GM12864 (cell line): ENCODE measurements at regions not wholly inside any gene's neighbourhood (a gene's known extent, or its start where the extent isn't known, plus 50 kb on each side); places are given as distances from the start of the nearest gene placed in this dataset.

Source experiments
- DNase-seq: peaks from one replicate; pipeline ENCODE4 v3.0.0-alpha.2; 2011; ENCODE audit warnings: low read depth
- H3K4me3 ChIP-seq: 2 replicates; pipeline ENCODE4 v1.5.1; 2011; ENCODE audit warnings: mild to moderate bottlenecking, low read depth, low read length, control low read depth
- TF ChIP-seq, protein P1 (sequence below): IDR thresholded peaks from 2 replicates; pipeline ENCODE4 v1.5.1; 2011; ENCODE audit warnings: low read depth, mild to moderate bottlenecking, moderate library complexity, low read length, control low read depth, inconsistent platforms; ENCODE audit errors: missing control alignments

DNA sequence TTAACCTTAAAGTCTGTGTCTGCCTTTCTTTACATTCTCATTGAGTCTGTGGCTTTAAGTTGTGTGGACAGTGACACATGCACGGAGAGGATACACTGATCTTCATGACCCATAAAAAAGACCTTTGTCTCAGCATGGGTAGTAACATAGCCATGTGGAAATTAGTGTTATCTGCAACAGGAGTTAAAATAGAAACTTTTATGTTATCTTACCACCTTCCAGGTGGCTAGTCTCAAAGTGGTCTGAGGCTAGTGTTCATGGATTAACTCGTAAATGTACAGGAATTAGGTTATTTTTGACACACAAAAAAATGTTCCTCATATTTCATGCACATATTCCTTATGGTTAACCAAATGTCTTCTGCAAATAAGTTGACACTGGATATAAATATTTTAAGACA, 607.0 kb downstream of the ISL1 start:
- TF ChIP-seq, protein P1, sequence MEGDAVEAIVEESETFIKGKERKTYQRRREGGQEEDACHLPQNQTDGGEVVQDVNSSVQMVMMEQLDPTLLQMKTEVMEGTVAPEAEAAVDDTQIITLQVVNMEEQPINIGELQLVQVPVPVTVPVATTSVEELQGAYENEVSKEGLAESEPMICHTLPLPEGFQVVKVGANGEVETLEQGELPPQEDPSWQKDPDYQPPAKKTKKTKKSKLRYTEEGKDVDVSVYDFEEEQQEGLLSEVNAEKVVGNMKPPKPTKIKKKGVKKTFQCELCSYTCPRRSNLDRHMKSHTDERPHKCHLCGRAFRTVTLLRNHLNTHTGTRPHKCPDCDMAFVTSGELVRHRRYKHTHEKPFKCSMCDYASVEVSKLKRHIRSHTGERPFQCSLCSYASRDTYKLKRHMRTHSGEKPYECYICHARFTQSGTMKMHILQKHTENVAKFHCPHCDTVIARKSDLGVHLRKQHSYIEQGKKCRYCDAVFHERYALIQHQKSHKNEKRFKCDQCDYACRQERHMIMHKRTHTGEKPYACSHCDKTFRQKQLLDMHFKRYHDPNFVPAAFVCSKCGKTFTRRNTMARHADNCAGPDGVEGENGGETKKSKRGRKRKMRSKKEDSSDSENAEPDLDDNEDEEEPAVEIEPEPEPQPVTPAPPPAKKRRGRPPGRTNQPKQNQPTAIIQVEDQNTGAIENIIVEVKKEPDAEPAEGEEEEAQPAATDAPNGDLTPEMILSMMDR = no peak
- H3K4me3 ChIP-seq = no peak overlapping the region
- DNase-seq = no peak

DNA sequence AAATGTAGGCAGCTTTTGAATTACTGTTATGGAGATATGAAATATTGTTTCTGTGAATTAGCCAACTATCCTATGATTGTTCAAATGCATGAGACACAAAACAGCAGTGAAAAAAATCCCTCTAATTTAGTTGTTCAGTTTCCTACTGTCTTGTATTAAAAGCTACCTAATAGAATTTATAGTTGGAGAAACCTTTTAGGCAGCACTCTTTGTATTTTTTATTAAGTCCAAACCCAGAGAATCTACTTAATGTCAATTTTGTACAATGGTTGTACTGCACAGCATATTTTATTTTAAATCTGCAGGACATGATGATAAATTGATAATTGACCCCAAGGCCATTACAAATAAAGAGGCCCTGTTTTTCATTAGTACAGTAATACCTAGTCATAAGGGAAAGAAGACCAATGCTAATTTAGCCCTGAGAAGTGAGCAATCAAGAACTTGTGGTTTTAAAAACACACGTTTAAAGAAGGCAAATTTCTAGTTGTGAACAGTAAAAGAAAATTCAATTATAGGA, 607.5 kb downstream of the ISL1 start:
- TF ChIP-seq, protein P1 = no peak
- DNase-seq = no peak
- H3K4me3 ChIP-seq = no peak overlapping the region

DNA sequence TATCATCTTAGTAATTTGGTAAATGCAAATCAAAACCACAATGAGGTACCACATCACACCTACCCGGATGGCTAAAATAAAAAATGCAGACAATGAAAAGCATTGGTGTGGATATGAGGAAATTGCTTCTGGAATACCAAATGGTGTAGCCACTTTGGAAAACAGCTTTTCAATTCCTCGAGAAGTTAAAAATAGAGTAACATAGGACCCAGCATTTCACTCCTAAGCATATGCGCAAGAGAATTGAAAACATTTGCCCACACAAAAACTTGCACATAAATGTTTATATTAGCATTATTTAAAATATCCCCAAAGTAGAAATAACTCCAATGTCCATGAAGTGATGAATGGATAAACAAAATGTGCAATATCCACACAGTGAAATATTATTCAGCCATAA, 608.7 kb downstream of the ISL1 start:
- DNase-seq = no peak
- no peak overlapping the region for H3K4me3 ChIP-seq
- TF ChIP-seq, protein P1 = no peak

DNA sequence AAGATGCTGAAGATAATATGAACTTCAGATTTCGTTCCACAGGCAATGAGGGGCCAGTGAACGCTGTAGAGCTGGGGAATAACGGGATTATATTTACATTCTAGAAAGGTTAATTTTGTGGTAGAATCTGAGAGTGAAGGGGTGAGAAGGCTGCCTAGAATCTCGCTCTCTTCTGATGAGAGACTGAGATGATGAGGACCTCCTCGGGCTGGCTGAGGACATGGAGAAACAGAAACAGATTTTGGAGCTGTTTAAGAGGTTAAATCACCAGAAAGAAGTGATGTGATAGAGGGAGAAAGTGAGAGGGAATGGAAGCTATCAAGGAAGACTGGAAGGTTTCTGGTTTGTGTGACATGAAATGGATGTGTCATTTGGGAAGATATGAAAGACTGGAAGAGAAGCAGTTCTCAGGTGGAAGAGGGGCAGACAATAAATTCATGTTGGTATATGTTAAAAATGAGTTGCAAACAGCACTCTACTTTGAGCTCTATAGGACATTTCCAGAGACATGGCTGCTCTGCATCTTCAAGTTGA, 612.6 kb downstream of the ISL1 start:
- TF ChIP-seq, protein P1 = no peak
- DNase-seq = no peak
- H3K4me3 ChIP-seq = no peak overlapping the region

DNA sequence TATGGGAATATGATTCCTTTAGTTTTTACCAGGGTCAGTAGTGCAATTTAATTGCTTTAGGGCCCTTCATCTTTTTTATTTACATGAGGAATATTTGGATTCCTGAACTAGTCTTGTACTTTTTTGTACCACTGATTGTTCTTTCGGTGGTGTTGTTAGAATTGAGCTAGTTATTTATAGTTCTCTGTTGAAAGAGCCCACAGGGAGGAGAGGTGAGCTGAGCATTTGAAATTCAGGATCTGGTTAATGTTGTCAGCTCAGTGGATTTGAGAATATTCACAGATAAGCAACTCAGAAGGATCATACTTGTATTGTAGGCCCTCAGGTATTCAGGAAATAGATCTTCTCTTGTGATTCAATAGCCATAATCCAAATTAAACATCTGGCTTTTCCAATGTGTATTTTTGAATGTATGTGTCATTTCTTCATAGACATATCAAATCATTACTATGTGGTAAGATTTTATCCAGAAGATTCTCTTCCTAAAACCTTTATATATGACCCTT, 613.2 kb downstream of the ISL1 start:
- no peak for DNase-seq
- no peak overlapping the region for H3K4me3 ChIP-seq
- TF ChIP-seq, protein P1 = no peak

DNA sequence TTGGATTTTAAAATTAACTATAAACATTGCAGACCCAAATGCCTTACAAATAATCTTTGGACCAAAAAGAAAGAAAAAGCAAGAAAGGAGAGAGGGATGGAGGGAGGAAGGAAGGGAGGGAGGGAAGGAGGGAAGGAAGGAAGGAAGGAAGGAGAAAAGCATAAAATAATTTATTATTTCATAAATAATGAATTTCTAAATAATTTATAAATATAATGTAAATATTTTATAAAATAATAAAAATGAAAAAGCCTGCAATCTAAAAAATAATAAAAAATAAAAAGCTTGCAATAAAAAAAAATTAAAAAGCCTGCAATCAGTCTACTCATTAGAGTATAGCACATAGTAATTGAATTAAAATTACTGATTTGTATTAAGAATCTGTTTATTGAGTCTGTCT, 614.3 kb downstream of the ISL1 start:
- H3K4me3 ChIP-seq = no peak overlapping the region
- TF ChIP-seq, protein P1 = no peak
- no peak for DNase-seq

DNA sequence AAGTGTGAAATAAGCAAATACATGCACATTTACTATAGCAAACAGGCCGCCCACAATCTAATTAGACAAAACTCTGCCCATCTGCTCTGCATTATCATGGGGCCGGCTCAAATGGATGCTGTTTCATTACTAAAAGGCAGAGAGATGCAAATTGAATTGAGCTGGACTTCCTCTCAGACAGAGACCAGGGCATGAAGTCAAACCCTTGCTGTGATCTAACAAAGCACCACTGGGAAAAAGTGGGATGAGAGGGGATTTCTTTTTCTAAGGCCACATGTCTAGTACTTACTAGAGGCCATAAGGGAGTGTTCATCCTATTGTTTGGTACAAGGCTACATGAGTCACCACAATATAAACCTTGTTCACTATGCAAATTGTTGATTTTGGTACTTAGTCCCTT, 614.7 kb downstream of the ISL1 start:
- no peak for DNase-seq
- TF ChIP-seq, protein P1 = no peak
- no peak overlapping the region for H3K4me3 ChIP-seq
